K562 (cell line): ENCODE measurements at regions not wholly inside any gene's neighbourhood (a gene's known extent, or its start where the extent isn't known, plus 50 kb on each side); places are given as distances from the start of the nearest gene placed in this dataset.

Experiments
- CC2D1A ChIP-seq: fragments of 450-650 bp; IDR thresholded peaks from 2 replicates; pipeline ENCODE4 v1.6.1; 2017; ENCODE audit warnings: mild to moderate bottlenecking
- ETV6 ChIP-seq, 3 experiments: fragments of 150-350 bp in 1 of 3; sonication (generic) in 1 of 3; formaldehyde crosslinking in 1 of 3; IDR thresholded peaks; 2 replicates each; pipeline versions ENCODE4 v1.6.1 to v1.8.0; 2014 to 2022; ENCODE audit warnings: borderline replicate concordance in 2 of 3, low read depth in 2 of 3, antibody characterized with exemption in 1 of 3, low read length in 1 of 3, mild to moderate bottlenecking in 1 of 3, missing genetic modification reagents in 1 of 3
- HINFP ChIP-seq: fragments of 450-650 bp; conservative IDR thresholded peaks from 2 replicates; pipeline ENCODE4 v1.6.1; 2016; ENCODE audit warnings: missing genetic modification characterization, low read depth, mild to moderate bottlenecking, control low read depth, missing compliant biosample characterization
- SMARCC2 ChIP-seq: fragments of 450-650 bp; IDR thresholded peaks from 2 replicates; pipeline ENCODE4 v1.6.1; 2017; ENCODE audit warnings: antibody characterized with exemption, moderate library complexity, mild to moderate bottlenecking, low read depth
- SRSF9 ChIP-seq: fragments of 200-400 bp; formaldehyde crosslinking; IDR thresholded peaks from 2 replicates; pipeline ENCODE4 v1.6.1; 2017; ENCODE audit warnings: low read depth, low read length, borderline replicate concordance
- U2AF1 ChIP-seq: fragments of 200-400 bp; formaldehyde crosslinking; optimal IDR thresholded peaks from 2 replicates; pipeline ENCODE3; 2017; ENCODE audit warnings: mild to moderate bottlenecking, low read depth, low read length, moderate library complexity
- TF ChIP-seq, protein P1 (sequence below), 3 experiments: IDR thresholded peaks in 2 of 3; conservative IDR thresholded peaks in 1 of 3; 2 replicates each; pipeline ENCODE4 v1.5.1; 2011 to 2012; ENCODE audit warnings: low read length in 3 of 3, mild to moderate bottlenecking in 3 of 3, control low read depth in 2 of 3, improper control_type of control experiment in 1 of 3, inconsistent platforms in 1 of 3, low read depth in 1 of 3, mixed read lengths in 1 of 3, moderate library complexity in 1 of 3; ENCODE audit not compliant: insufficient read depth in 2 of 3

- TF ChIP-seq HINFP (no peak), ETV6 (IDR thresholded peaks at IDR 0.05; ENCODE audit: borderline replicate concordance in 1 of 2, low read depth in 2 of 2, low read length in 1 of 2) (no peak), ETV6 (CRISPR knock-in tag; IDR thresholded peaks at IDR 0.05; ENCODE audit: borderline replicate concordance) (no peak), CC2D1A (no peak), SRSF9 (no peak), SMARCC2 (no peak), U2AF1 (no peak)
- TF ChIP-seq, protein P1, sequence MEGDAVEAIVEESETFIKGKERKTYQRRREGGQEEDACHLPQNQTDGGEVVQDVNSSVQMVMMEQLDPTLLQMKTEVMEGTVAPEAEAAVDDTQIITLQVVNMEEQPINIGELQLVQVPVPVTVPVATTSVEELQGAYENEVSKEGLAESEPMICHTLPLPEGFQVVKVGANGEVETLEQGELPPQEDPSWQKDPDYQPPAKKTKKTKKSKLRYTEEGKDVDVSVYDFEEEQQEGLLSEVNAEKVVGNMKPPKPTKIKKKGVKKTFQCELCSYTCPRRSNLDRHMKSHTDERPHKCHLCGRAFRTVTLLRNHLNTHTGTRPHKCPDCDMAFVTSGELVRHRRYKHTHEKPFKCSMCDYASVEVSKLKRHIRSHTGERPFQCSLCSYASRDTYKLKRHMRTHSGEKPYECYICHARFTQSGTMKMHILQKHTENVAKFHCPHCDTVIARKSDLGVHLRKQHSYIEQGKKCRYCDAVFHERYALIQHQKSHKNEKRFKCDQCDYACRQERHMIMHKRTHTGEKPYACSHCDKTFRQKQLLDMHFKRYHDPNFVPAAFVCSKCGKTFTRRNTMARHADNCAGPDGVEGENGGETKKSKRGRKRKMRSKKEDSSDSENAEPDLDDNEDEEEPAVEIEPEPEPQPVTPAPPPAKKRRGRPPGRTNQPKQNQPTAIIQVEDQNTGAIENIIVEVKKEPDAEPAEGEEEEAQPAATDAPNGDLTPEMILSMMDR (IDR thresholded peaks at IDR 0.05 in 2 of 3, conservative IDR thresholded peaks at IDR 0.05 in 1 of 3; ENCODE audit: insufficient read depth in 2 of 3, low read depth in 1 of 3, low read length in 3 of 3): peak; percentile 75 to 85 (median 84)
Measured at GRCh38 chr11:11028017-11028692, 170.3 kb upstream of the ZBED5 start.
